ENCODE measurements at regions not wholly inside any gene's neighbourhood (a gene's known extent, or its start where the extent isn't known, plus 50 kb on each side); places are given as distances from the start of the nearest gene placed in this dataset.
"Not testable (repeated sequence)": the region's sequence is repeated elsewhere in the genome, so short reads cannot be mapped to it uniquely, and the experiment has no call there.

- no peak for DNase-seq (ENCODE audit: extremely low read depth, low read depth)
These were observed 253.3 kb downstream of the KLF13 start for GRCh38 chr15:31579976-31580375.

GRCh38 chr15:31584195-31584594 is 257.6 kb downstream of the KLF13 start:
- DNase-seq (ENCODE audit: extremely low read depth, low read depth) = no peak

GRCh38 chr15:31585240-31585639 is 258.6 kb downstream of the KLF13 start:
- DNase-seq (ENCODE audit: extremely low read depth, low read depth) = no peak

GRCh38 chr15:31586841-31587240 is 260.2 kb downstream of the KLF13 start:
- DNase-seq (ENCODE audit: extremely low read depth, low read depth) = no peak

GRCh38 chr15:31587583-31587982 is 260.9 kb downstream of the KLF13 start:
- no peak for DNase-seq (ENCODE audit: extremely low read depth, low read depth)

- no peak for DNase-seq (ENCODE audit: extremely low read depth, low read depth)
These were observed 264.0 kb downstream of the KLF13 start for GRCh38 chr15:31590609-31591008.

- no peak for DNase-seq (ENCODE audit: extremely low read depth, low read depth)
These were observed 265.3 kb downstream of the KLF13 start for GRCh38 chr15:31591908-31592307.

GRCh38 chr15:31597466-31597865 is 270.8 kb downstream of the KLF13 start:
- DNase-seq (ENCODE audit: extremely low read depth, low read depth) = no peak

- DNase-seq (ENCODE audit: extremely low read depth, low read depth) = no peak
These were observed 272.0 kb downstream of the KLF13 start for GRCh38 chr15:31598620-31599019.

GRCh38 chr15:31605467-31605931 is 278.9 kb downstream of the KLF13 start:
- no peak for DNase-seq (ENCODE audit: extremely low read depth, low read depth)

- DNase-seq (ENCODE audit: extremely low read depth, low read depth) = no peak
These were observed 279.6 kb downstream of the KLF13 start for GRCh38 chr15:31606194-31606669.

GRCh38 chr15:31606931-31607497 is 280.4 kb downstream of the KLF13 start:
- DNase-seq (ENCODE audit: extremely low read depth, low read depth) = no peak

GRCh38 chr15:31607656-31608055 is 281.0 kb downstream of the KLF13 start:
- DNase-seq (ENCODE audit: extremely low read depth, low read depth) = no peak

- DNase-seq (ENCODE audit: extremely low read depth, low read depth) = no peak
These were observed 282.6 kb downstream of the KLF13 start for GRCh38 chr15:31609258-31609681.

GRCh38 chr15:31609906-31610305 is 283.3 kb downstream of the KLF13 start:
- DNase-seq (ENCODE audit: extremely low read depth, low read depth) = no peak

GRCh38 chr15:31615643-31616415 is 289.2 kb downstream of the KLF13 start:
- DNase-seq (ENCODE audit: extremely low read depth, low read depth) = no peak

- not testable (repeated sequence) for DNase-seq (ENCODE audit: extremely low read depth, low read depth)
These were observed 296.7 kb downstream of the KLF13 start for GRCh38 chr15:31623297-31623696.

- DNase-seq (ENCODE audit: extremely low read depth, low read depth) = not testable (repeated sequence)
These were observed 297.5 kb downstream of the KLF13 start for GRCh38 chr15:31624115-31624514.

- not testable (repeated sequence) for DNase-seq (ENCODE audit: extremely low read depth, low read depth)
These were observed 309.1 kb downstream of the KLF13 start for GRCh38 chr15:31635715-31636114.

GRCh38 chr15:31636911-31637310 is 310.3 kb downstream of the KLF13 start:
- not testable (repeated sequence) for DNase-seq (ENCODE audit: extremely low read depth, low read depth)

GRCh38 chr15:31643955-31644354 is 317.3 kb downstream of the KLF13 start:
- DNase-seq (ENCODE audit: extremely low read depth, low read depth) = not testable (repeated sequence)

- not testable (repeated sequence) for DNase-seq (ENCODE audit: extremely low read depth, low read depth)
These were observed 318.1 kb downstream of the KLF13 start for GRCh38 chr15:31644761-31645160.

All from NCI-H460 (cell line).